ENCODE measurements at regions not wholly inside any gene's neighbourhood (a gene's known extent, or its start where the extent isn't known, plus 50 kb on each side); places are given as distances from the start of the nearest gene placed in this dataset.
A peak's percentile ranks its signal among the peaks of the same experiment; 100 is the strongest.

DNA sequence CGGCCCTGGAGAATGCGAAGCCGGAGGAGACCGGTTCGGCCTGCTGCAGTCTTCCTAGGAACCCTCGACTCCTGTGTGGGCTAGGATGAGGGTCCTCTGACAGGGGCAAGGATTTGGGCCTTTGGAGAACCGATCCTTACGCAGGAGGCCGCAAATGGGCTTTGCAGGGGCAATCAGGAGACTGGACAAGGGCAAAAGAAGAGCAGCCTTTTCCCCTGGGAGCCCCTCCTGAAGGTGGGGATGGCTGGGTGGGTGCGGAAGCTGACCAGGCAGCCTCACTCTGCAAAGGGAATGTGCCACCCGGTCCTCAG, 111.7 kb downstream of the NAV1 start:
- H3K27ac ChIP-seq: peak overlapping the region in 9 of 11 experiments; percentile 61 to 82 (median 74); a peak in 18 of 22 replicates
- peaks cover 36 to 99% (median 96%) of the 10 kb centered on the region in 11 experiments; a peak in 21 of 22 replicates for H4K20me1 ChIP-seq
- peaks cover 84 to 98% (median 94%) of the 10 kb centered on the region in 10 experiments for H3K4me1 ChIP-seq
- no peaks in the 10 kb centered on the region for H3K9me3 ChIP-seq (replicated peaks in 1 of 11)
- peaks cover 0 to 50% (median 16%) of the 10 kb centered on the region in 11 experiments; a peak in 15 of 22 replicates for H3K36me3 ChIP-seq
- TF ChIP-seq Cebpa-rat (IDR thresholded peaks at IDR 0.05): no peak
- peak overlapping the region; percentile 54 to 72 (median 62) for H3K4me3 ChIP-seq
- no peaks in the 10 kb centered on the region for H3K27me3 ChIP-seq
- peak overlapping the region; percentile 61 to 83 (median 72); a peak in 21 of 22 replicates for H3K9ac ChIP-seq
- H3K4me2 ChIP-seq: peak overlapping the region; percentile 88 to 100 (median 96)

DNA sequence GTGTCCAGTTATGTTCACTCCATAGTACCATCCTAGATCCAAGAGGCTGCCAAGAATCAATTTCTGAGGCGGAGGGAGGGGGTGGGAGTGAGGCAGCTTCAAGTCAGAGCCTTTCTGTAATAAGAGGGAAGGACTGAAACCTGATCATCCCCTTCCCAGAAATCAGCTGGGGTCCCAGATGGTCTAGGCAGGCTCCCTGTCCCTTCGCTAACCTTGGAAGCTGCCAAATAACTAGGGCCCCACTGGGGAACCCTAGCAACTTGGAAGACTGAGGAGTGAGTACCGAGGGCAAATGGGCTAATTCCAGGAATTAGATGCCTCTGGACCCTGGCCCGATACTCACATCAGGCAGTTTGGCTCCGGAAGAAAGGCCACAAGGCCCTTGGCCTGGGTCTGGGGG, 113.3 kb downstream of the NAV1 start:
- Histone ChIP-seq H3K4me3 (no peak overlapping the region), H3K9ac (0 out of 22 replicates have a peak overlapping the region, but pooled peaks of 1 of the 11 experiments have one; percentile 21), H3K4me2 (peak overlapping the region in 10 of 11 experiments; percentile 88 to 100 (median 96); a peak in 19 of 22 replicates), H3K36me3 (peaks cover 0 to 58% (median 31%) of the 10 kb centered on the region in 11 experiments; a peak in 17 of 22 replicates), H3K4me1 (peaks cover 85 to 95% (median 93%) of the 10 kb centered on the region in 10 experiments), H3K9me3 (replicated peaks in 1 of 11) (no peaks in the 10 kb centered on the region), H4K20me1 (peaks cover 40 to 99% (median 96%) of the 10 kb centered on the region in 11 experiments; a peak in 21 of 22 replicates), H3K27ac (no peak overlapping the region), H3K27me3 (no peaks in the 10 kb centered on the region)
- no peak for TF ChIP-seq Cebpa-rat (IDR thresholded peaks at IDR 0.05)

DNA sequence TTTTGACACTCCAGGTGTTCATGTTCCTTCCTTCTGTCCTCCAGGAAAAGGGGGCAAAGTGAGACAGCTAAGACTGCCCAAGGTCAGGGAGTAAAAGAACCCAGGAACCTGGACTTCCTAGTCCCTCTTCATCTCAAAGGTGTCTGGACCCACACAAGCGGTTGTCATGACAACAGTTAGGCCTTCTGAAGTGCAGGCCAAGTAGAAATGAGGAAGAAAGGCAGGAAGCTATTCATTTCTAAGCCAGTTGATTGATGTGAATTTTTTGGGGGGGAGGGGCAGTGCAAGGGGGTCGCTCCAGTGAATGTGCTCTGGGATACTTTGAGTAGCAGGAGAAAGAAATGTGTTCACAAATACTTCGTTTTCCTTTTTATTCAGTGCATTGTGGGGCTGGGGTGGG, 114.3 kb downstream of the NAV1 start:
- peaks cover 41 to 99% (median 97%) of the 10 kb centered on the region in 11 experiments; a peak in 21 of 22 replicates for H4K20me1 ChIP-seq
- H3K9ac ChIP-seq: peak overlapping the region in 4 of 11 experiments; percentile 22 to 38 (median 36); a peak in 3 of 22 replicates
- peak overlapping the region; percentile 52 to 100 (median 94) for H3K4me2 ChIP-seq
- H3K9me3 ChIP-seq (replicated peaks in 1 of 11): no peaks in the 10 kb centered on the region
- H3K4me3 ChIP-seq: peak overlapping the region in 2 of 10 experiments; percentile 30 to 38; a peak in 2 of 20 replicates
- TF ChIP-seq Cebpa-rat (IDR thresholded peaks at IDR 0.05): no peak
- no peaks in the 10 kb centered on the region for H3K27me3 ChIP-seq
- H3K4me1 ChIP-seq: peaks cover 78 to 86% (median 84%) of the 10 kb centered on the region in 10 experiments
- peak overlapping the region in 4 of 11 experiments; percentile 10 to 58 (median 42); a peak in 6 of 22 replicates for H3K27ac ChIP-seq
- H3K36me3 ChIP-seq: peaks cover 9 to 69% (median 41%) of the 10 kb centered on the region in 11 experiments; a peak in 19 of 22 replicates

DNA sequence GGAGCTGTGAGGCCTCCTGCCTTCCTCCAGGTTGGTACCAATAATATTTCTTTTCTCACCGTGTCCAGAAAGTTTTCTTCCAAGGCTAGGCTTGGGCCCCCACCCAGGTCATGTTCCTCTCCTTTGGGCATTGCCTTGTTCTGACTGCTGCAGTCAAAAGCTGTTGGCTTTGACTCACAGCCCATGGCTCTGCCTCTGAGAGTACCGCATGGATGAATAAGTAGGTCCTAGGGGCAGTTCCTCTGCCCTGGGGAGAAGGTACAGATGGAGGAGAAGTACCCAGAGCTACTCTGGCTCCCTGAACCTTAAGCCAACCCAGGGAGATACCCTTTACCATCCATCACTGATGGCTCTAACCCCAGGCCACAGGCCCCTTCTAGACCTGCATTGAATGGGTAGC, 115.0 kb downstream of the NAV1 start:
- H3K27me3 ChIP-seq: no peaks in the 10 kb centered on the region
- H4K20me1 ChIP-seq: peaks cover 46 to 99% (median 99%) of the 10 kb centered on the region in 11 experiments; a peak in 21 of 22 replicates
- peak overlapping the region in 2 of 10 experiments; percentile 30 to 38; a peak in 3 of 20 replicates for H3K4me3 ChIP-seq
- H3K36me3 ChIP-seq: peaks cover 10 to 72% (median 48%) of the 10 kb centered on the region in 11 experiments; a peak in 19 of 22 replicates
- peak overlapping the region; percentile 52 to 100 (median 94) for H3K4me2 ChIP-seq
- peak overlapping the region in 4 of 11 experiments; percentile 10 to 58 (median 47); a peak in 7 of 22 replicates for H3K27ac ChIP-seq
- peak overlapping the region in 4 of 11 experiments; percentile 22 to 38 (median 36); a peak in 3 of 22 replicates for H3K9ac ChIP-seq
- no peak for TF ChIP-seq Cebpa-rat (IDR thresholded peaks at IDR 0.05)
- no peaks in the 10 kb centered on the region for H3K9me3 ChIP-seq (replicated peaks in 1 of 11)
- peaks cover 74 to 81% (median 79%) of the 10 kb centered on the region in 10 experiments for H3K4me1 ChIP-seq

DNA sequence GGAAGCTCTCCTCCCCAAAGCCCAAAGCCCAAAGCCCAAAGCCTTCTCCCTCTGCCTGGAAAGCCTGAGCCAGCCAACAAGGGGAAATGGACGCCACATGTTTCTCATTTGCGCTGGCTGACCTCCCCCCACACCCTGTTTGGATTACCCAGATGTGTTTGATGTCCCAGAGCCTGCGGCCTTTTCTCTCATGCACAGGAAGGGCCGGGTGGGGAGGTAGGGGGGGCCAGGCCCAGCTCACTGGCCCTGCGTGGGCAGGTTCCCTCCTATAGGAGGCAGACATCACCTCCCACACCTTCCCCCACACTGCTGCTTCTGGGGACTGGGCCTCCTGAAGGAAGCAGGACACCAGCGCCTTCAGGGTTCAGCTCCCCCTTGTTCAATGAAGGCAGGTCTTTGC, 116.3 kb downstream of the NAV1 start:
- TF ChIP-seq Cebpa-rat (IDR thresholded peaks at IDR 0.05): no peak
- Histone ChIP-seq H3K9me3 (replicated peaks in 1 of 11) (no peaks in the 10 kb centered on the region), H3K9ac (0 out of 22 replicates have a peak overlapping the region, but pooled peaks of 1 of the 11 experiments have one; percentile 2), H3K4me1 (peaks cover 62 to 77% (median 68%) of the 10 kb centered on the region in 10 experiments), H3K36me3 (peaks cover 10 to 78% (median 57%) of the 10 kb centered on the region in 11 experiments; a peak in 21 of 22 replicates), H4K20me1 (peaks cover 46 to 99% (median 99%) of the 10 kb centered on the region in 11 experiments; a peak in 21 of 22 replicates), H3K27me3 (no peaks in the 10 kb centered on the region), H3K27ac (peak overlapping the region in 2 of 11 experiments; percentile 6 to 16; a peak in 1 of 22 replicates), H3K4me3 (no peak overlapping the region), H3K4me2 (peak overlapping the region; percentile 22 to 100 (median 53); a peak in 19 of 22 replicates)

DNA sequence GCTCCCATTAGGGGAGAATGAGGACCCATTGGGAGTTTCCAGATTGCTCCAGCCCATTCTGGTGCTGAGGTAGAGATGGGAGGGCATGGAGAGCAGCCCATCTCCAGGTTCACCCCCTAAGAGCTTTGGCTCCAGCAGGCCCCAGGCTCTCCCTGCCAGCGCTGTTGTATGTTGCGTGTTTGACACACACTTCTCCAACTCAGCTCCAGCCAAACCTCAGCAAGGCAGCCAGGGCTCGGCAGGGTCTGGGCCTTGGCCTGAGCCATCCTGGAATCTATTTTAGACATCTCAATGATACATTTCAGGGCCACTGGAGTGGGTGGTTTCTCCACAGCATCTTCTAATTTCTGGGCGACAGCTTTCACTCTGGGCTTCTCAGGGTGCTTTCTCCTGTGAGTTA, 117.0 kb downstream of the NAV1 start:
- Histone ChIP-seq H4K20me1 (peaks cover 43 to 99% (median 99%) of the 10 kb centered on the region in 11 experiments; a peak in 21 of 22 replicates), H3K9me3 (replicated peaks in 1 of 11) (no peaks in the 10 kb centered on the region), H3K9ac (no peak overlapping the region; a peak in 1 of 22 replicates), H3K4me2 (peak overlapping the region in 7 of 11 experiments; percentile 52 to 100 (median 62); a peak in 11 of 22 replicates), H3K4me1 (peaks cover 55 to 75% (median 61%) of the 10 kb centered on the region in 10 experiments), H3K4me3 (no peak overlapping the region), H3K27me3 (no peaks in the 10 kb centered on the region), H3K36me3 (peaks cover 10 to 84% (median 62%) of the 10 kb centered on the region in 11 experiments; a peak in 21 of 22 replicates), H3K27ac (peak overlapping the region in 1 of 11 experiments; percentile 16; a peak in 1 of 22 replicates)
- TF ChIP-seq Cebpa-rat (IDR thresholded peaks at IDR 0.05): no peak

DNA sequence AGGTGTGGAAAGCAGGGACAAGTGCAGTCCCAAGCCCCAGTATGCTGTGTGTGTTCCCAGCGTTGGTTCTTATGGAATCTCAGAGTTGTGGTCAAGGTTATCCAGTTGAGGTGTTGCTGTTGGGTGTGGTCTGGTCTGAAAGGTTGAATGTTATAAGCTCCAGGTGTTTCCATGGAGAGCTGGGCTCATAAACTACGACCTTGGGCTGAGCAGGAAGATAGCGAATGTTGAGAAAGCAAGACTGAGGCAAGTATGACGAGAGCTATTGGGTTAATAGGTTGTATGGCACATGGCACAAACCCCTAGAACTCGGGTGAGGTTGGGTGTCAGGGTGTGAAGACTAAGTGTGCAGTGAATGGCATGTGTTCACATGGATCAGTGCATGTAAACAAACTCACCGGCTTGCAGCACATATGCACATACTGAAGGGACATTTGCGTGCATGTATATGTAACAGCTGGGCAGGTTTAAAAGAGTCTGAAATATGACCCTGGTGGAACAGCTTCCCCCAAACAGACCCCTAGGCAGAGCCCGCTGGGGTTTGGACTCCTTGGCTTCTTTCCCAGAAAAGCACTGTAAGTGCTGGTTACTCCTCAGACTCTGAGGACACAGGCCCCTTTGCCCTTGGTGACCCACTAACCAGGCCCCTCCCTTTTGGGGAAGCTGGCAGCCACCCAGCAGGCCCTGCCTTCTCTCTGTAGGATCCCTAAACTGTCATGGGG, 117.5 kb downstream of the NAV1 start:
- Histone ChIP-seq H3K4me3 (no peak overlapping the region), H3K4me1 (peaks cover 50 to 70% (median 56%) of the 10 kb centered on the region in 10 experiments), H3K27me3 (no peaks in the 10 kb centered on the region), H3K36me3 (peaks cover 10 to 90% (median 68%) of the 10 kb centered on the region in 11 experiments; a peak in 21 of 22 replicates), H4K20me1 (peaks cover 43 to 99% (median 99%) of the 10 kb centered on the region in 11 experiments; a peak in 21 of 22 replicates), H3K4me2 (peak overlapping the region in 6 of 11 experiments; percentile 52 to 100 (median 62); a peak in 9 of 22 replicates), H3K9ac (no peak overlapping the region), H3K27ac (no peak overlapping the region), H3K9me3 (replicated peaks in 1 of 11) (no peaks in the 10 kb centered on the region)
- no peak for TF ChIP-seq Cebpa-rat (IDR thresholded peaks at IDR 0.05)

DNA sequence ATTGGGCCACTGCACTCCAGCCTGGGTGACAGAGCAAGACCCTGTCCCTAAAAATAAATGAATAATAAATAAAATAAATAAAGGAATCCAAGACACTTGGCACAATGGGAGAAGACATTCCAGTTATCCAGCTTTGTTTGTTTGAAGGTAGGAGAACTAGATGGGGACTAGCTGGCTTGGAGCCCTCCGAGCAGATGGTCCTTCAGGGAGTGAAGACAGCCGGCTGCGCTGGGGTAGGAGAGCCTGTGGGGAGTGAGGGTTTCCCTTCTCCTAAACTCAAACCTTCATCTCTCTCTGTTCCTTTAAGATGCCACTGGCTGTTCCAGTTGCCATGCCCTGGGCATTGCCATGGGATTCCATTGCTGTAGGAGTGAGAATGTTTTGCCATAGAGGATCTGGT, 120.6 kb downstream of the NAV1 start:
- H3K27me3 ChIP-seq: no peaks in the 10 kb centered on the region
- no peak for TF ChIP-seq Cebpa-rat (IDR thresholded peaks at IDR 0.05)
- H3K9ac ChIP-seq: no peak overlapping the region
- H4K20me1 ChIP-seq: peaks cover 35 to 100% (median 100%) of the 10 kb centered on the region in 11 experiments; a peak in 20 of 22 replicates
- H3K27ac ChIP-seq: no peak overlapping the region
- H3K4me3 ChIP-seq: no peak overlapping the region
- H3K36me3 ChIP-seq: peaks cover 28 to 100% (median 84%) of the 10 kb centered on the region in 11 experiments
- peaks cover 22 to 39% (median 25%) of the 10 kb centered on the region in 10 experiments for H3K4me1 ChIP-seq
- H3K4me2 ChIP-seq: peak overlapping the region in 1 of 11 experiments; percentile 19; a peak in 2 of 22 replicates
- no peaks in the 10 kb centered on the region for H3K9me3 ChIP-seq (replicated peaks in 1 of 11)

Measured in BLaER1 treated with 17β-estradiol and CSF1 and Interleukin-3, amounts not matched to agents 10 nM and 100 nM (cell line).